ENCODE measurements at regions not wholly inside any gene's neighbourhood (a gene's known extent, or its start where the extent isn't known, plus 50 kb on each side); places are given as distances from the start of the nearest gene placed in this dataset.
A peak's percentile ranks its signal among the peaks of the same experiment; 100 is the strongest.

DNA sequence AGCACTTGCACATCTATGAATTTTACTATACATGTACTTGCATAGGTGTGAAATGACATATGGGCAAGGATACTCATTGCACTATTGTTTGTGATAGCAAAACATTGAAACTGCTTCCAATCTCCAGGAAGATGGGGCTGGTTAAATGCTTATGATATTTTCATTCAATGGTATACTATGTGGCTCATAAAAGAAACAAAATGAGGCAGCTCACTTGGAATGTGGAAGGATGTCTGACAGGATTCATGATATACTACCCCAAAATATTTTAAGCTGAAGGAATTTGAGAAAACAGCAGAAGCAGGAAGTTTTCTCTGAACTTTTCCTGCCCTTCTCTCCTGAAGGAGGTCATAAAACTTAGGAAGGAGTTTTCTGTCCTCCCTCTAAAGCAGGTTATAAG is 99.6 kb upstream of the CAST start:
- Mint-ChIP-seq H3K4me3 (no peak overlapping the region), H3K4me1 (ENCODE audit: low read depth) (peaks cover 19% of the 10 kb centered on the region), H3K27ac (no peak overlapping the region), H3K36me3 (ENCODE audit: low read depth) (no peaks in the 10 kb centered on the region), H3K9me3 (no peaks in the 10 kb centered on the region), H3K27me3 (peaks cover 4% of the 10 kb centered on the region)

DNA sequence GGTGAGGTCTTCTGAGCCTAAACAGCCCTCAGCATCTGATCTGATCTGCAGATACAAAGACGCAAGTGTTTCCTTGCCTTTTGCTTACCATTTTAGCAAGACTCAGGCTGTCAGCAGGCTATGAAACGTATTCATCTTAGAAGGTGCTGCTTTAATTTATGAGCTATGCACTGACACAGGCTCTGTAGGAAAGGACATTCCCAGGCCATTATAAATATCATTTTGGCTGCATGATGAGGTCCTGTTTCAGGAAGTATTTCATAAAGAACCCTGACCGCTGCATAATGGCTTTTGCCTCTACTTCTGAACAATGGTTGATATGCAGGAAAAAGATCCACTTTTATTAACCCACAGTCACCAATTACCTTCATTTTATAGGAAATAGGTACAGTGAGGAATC is 98.4 kb upstream of the CAST start:
- H3K4me3 Mint-ChIP-seq = no peak overlapping the region
- H3K4me1 Mint-ChIP-seq (ENCODE audit: low read depth) = peaks cover 19% of the 10 kb centered on the region
- no peaks in the 10 kb centered on the region for H3K36me3 Mint-ChIP-seq (ENCODE audit: low read depth)
- no peaks in the 10 kb centered on the region for H3K9me3 Mint-ChIP-seq
- no peak overlapping the region for H3K27ac Mint-ChIP-seq
- peaks cover 7% of the 10 kb centered on the region for H3K27me3 Mint-ChIP-seq

DNA sequence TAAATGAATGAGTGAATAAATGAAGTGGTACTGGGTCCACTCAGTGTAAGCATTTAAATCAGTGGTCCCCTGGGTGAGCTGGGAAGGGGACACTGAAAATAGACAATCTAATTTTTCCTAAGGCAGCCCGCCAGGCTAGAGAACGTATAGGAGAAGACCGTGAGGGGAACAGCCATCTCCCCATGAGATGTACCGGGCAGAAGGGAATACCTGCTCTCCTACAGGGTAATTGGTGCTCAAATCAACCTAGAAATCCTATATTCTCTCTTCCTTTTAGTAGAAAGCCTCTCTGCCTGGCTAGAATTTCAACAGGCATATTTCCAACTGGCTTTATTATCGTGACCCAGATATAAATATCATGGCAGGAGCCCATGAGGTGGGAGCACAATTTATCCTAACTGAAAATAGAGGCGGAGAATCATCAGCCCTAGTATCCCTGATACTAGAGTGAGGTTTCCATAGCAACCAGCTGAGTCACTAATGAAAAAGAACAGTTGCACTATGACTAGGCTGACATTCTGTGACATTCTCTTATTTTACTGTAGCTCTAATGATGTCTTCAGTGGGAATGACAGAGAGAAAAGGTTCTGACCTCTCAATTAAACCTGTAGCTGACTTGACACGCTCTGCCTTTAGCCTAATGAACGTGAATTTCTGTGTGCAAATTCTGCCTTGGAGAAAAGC is 96.5 kb upstream of the CAST start:
- Mint-ChIP-seq H3K4me3 (no peak overlapping the region), H3K9me3 (no peaks in the 10 kb centered on the region), H3K36me3 (ENCODE audit: low read depth) (no peaks in the 10 kb centered on the region), H3K27ac (no peak overlapping the region), H3K4me1 (ENCODE audit: low read depth) (peaks cover 19% of the 10 kb centered on the region), H3K27me3 (peaks cover 17% of the 10 kb centered on the region)

DNA sequence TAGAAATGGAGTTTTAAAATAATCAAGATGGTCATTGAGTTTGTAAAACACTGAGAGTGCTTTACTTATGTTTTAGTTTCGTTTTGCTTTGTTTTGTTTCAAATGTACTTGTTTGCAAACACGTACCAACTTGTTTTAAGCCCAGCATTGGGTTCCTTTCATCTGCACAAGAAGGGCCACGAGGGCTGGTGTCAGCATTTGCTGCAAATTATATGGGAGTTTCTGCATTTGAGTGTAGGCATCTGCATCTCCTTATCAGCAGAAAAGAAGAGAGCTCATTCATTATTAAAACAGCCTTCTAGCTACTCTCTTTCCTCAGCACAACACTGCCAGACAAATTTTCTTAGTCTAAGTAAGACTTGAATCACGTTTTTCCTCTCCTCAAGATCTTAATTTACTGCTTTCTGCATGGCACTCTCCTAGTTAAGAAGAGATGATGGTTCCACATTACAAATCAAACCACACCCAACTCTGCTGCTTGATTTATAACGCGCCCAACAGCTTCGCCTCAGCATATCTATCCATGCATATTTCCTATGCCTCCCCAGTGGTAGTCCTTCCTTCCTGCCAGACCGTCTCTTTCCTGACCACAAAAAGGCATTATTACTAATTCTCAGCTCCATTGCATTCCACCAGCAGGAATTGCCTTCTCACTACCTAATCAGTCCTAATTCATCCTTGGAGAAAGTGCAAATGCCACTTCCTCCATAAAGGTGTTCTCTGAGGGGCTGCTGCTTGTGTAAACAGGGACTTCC is 95.2 kb upstream of the CAST start:
- Mint-ChIP-seq H3K9me3 (no peaks in the 10 kb centered on the region), H3K4me3 (peak overlapping the region; percentile 4), H3K36me3 (ENCODE audit: low read depth) (no peaks in the 10 kb centered on the region), H3K4me1 (ENCODE audit: low read depth) (peaks cover 19% of the 10 kb centered on the region), H3K27me3 (peaks cover 17% of the 10 kb centered on the region), H3K27ac (no peak overlapping the region)

DNA sequence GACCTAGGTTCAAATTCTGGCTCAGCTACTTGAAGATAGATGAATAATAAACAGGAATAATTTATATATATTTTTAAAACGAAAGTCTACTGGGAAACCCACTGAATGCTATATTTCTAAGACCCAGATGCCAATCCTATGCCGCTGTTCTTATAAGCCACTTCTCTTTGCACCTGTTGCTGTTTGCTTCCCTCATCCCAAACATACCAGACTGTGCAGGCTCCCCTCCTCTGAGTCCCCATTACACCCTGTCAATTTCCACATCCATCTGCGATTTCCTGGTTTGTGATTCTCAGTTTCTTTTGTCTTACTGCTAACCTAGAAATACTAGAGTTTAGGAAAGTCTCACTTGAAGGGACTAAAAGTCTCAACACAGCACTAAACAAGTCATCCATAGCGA is 92.8 kb upstream of the CAST start:
- no peaks in the 10 kb centered on the region for H3K9me3 Mint-ChIP-seq
- H3K4me3 Mint-ChIP-seq = no peak overlapping the region
- H3K27me3 Mint-ChIP-seq = peaks cover 17% of the 10 kb centered on the region
- no peaks in the 10 kb centered on the region for H3K36me3 Mint-ChIP-seq (ENCODE audit: low read depth)
- H3K27ac Mint-ChIP-seq = no peak overlapping the region
- H3K4me1 Mint-ChIP-seq (ENCODE audit: low read depth) = peaks cover 23% of the 10 kb centered on the region

DNA sequence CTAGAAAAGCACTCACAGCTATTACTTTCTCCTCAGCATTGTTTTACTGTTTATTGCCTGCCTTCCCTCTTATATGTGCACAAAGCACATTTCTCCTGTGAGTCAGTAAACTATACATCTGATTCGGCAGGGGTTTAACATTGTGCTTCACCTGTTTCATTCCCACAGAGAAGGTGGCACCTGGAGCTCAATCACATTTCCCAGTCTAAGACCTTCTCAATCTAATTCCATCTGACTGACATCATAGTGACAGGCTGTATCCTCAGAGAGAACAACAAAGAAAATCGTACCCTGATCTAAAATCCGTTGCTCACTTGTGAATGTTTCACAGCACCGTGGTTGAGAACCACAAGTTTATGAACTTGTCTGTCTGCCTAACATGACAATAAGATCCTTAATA is 92.4 kb upstream of the CAST start:
- Mint-ChIP-seq H3K9me3 (no peaks in the 10 kb centered on the region), H3K4me3 (no peak overlapping the region), H3K27ac (no peak overlapping the region), H3K4me1 (ENCODE audit: low read depth) (peaks cover 23% of the 10 kb centered on the region), H3K36me3 (ENCODE audit: low read depth) (no peaks in the 10 kb centered on the region), H3K27me3 (peaks cover 17% of the 10 kb centered on the region)

DNA sequence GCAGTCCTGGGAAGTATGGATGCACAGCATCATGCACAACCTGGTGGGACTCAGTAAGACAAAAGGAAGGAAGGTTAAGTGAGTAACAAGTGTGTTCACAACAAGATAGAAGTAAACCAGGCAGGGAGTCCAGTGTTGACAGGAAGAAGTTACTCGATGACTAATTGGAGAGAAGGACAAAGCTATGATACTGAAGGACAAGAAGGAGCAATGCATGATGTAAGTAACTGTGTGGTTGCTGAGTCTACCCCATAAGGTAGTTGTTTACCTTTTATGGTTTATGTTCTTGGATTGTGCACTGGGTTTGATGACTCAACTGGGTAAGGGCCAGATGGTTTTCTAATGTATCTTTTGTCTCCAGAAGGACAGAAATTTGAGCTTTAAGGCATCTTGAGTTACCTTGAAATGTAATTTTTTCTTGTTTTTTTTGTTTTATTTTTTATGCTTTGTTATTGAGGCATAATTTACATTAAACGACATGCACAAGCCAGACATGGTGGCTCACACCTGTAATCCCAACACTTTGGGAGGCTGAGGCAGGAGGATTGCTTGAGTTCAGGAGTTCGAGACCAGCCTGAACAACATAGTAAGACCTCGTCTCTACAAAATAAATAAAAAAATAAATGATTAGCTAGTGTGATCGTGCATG is 89.2 kb upstream of the CAST start:
- H3K9me3 Mint-ChIP-seq = no peaks in the 10 kb centered on the region
- H3K27ac Mint-ChIP-seq = no peak overlapping the region
- no peak overlapping the region for H3K4me3 Mint-ChIP-seq
- peaks cover 22% of the 10 kb centered on the region for H3K27me3 Mint-ChIP-seq
- H3K36me3 Mint-ChIP-seq (ENCODE audit: low read depth) = no peaks in the 10 kb centered on the region
- H3K4me1 Mint-ChIP-seq (ENCODE audit: low read depth) = peaks cover 4% of the 10 kb centered on the region

DNA sequence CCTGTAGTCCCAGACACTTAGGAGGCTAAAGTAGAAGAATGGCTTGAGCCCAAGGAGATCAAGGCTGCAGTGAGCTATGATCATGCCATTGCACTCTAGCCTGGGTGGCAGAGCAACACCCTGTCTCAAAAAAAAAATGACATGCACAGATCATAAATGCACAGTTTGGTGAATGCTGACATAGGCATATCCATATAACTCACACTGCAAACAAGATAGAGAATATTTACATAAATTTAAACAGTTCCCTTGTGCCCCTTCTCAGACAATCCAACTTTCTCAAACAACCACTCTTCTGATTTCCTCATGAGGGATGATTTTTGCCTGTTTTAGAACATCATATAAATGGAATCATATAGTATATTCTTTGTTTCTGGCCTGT is 88.7 kb upstream of the CAST start:
- H3K9me3 Mint-ChIP-seq = no peaks in the 10 kb centered on the region
- no peak overlapping the region for H3K27ac Mint-ChIP-seq
- peaks cover 22% of the 10 kb centered on the region for H3K27me3 Mint-ChIP-seq
- H3K36me3 Mint-ChIP-seq (ENCODE audit: low read depth) = no peaks in the 10 kb centered on the region
- H3K4me3 Mint-ChIP-seq = no peak overlapping the region
- peaks cover 4% of the 10 kb centered on the region for H3K4me1 Mint-ChIP-seq (ENCODE audit: low read depth)

DNA sequence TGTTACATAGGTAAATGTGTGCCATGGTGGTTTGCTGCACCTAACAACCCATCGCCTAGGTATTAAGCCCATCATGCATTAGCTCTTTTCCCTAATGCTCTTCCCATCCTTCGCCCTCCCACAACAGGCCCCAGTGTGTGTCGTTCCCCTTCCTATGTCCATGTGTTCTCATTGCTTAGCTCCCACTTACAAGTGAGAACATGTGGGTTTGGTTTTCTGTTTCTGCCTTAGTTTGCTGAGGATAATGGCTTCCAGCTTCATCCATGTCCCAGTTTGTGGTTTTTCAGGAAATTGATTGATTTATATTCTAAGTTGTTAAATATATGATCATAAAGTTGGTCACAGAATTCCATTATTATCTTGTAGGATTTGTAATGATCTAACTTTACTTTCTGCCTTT is 85.3 kb upstream of the CAST start:
- peaks cover 9% of the 10 kb centered on the region for H3K27me3 Mint-ChIP-seq
- H3K9me3 Mint-ChIP-seq = no peaks in the 10 kb centered on the region
- no peak overlapping the region for H3K4me3 Mint-ChIP-seq
- no peaks in the 10 kb centered on the region for H3K36me3 Mint-ChIP-seq (ENCODE audit: low read depth)
- no peak overlapping the region for H3K27ac Mint-ChIP-seq
- peaks cover 4% of the 10 kb centered on the region for H3K4me1 Mint-ChIP-seq (ENCODE audit: low read depth)

DNA sequence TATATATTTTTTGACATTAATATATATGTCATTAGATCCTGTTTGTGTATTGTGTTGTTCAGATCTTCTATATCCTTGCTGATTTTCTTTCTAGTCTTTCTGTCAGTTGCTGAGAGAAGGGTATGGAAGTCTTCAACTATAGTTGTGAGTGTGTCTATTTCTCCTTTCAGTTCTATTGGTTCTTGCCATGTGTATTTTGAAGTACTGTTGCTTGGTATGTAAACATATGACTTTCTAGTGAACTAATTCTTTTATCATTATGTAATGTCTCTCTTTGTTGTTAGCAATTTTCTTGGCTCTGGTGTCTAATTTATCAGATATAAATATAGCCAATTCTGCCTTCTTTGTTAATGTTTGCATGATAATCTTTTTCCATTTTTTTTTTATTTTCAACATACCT is 84.3 kb upstream of the CAST start:
- Mint-ChIP-seq H3K27ac (no peak overlapping the region), H3K36me3 (ENCODE audit: low read depth) (no peaks in the 10 kb centered on the region), H3K27me3 (peaks cover 14% of the 10 kb centered on the region), H3K9me3 (no peaks in the 10 kb centered on the region), H3K4me3 (no peak overlapping the region), H3K4me1 (ENCODE audit: low read depth) (peaks cover 1% of the 10 kb centered on the region)

DNA sequence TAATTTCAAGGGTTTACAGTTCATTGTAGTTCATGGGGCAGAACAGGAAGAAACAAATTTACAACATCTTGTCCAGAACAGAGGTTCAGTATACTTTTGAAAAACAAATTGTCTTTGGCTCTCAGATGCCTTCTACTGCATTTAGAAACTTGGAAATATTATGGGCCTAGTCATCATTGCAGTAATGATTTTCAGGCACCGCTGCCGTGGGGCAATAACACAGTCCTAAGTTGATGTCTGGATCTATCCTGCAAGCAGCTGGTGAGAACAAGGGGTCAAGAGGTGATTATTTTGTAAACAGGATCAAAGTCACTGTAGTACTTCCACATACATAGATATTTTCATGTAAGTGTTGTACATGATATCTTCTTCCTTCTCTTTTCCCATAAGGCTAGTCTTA is 82.5 kb upstream of the CAST start:
- Mint-ChIP-seq H3K27me3 (peaks cover 28% of the 10 kb centered on the region), H3K9me3 (no peaks in the 10 kb centered on the region), H3K27ac (no peak overlapping the region), H3K4me1 (ENCODE audit: low read depth) (no peaks in the 10 kb centered on the region), H3K36me3 (ENCODE audit: low read depth) (no peaks in the 10 kb centered on the region), H3K4me3 (no peak overlapping the region)

DNA sequence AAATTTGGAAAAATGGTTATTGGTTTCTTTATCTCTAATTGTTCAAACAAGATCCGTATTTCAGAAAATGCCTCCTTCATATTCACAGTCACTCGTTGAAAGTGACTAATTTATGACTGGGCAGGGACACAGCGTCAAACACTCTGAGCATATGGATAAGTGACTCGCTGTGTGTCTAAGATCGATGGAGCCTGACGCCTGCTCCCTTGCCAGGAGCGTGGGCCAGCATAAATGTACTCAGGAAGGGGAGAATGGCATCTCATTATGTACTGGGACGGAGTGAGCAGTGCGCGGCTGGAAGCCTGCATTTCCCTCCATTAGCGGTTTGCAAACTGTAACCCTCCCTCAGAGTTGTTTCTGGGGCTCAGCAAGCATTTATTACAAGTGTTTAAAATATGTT is 79.8 kb upstream of the CAST start:
- H3K4me3 Mint-ChIP-seq = no peak overlapping the region
- peaks cover 37% of the 10 kb centered on the region for H3K27me3 Mint-ChIP-seq
- no peaks in the 10 kb centered on the region for H3K9me3 Mint-ChIP-seq
- H3K27ac Mint-ChIP-seq = no peak overlapping the region
- H3K4me1 Mint-ChIP-seq (ENCODE audit: low read depth) = no peaks in the 10 kb centered on the region
- no peaks in the 10 kb centered on the region for H3K36me3 Mint-ChIP-seq (ENCODE audit: low read depth)

DNA sequence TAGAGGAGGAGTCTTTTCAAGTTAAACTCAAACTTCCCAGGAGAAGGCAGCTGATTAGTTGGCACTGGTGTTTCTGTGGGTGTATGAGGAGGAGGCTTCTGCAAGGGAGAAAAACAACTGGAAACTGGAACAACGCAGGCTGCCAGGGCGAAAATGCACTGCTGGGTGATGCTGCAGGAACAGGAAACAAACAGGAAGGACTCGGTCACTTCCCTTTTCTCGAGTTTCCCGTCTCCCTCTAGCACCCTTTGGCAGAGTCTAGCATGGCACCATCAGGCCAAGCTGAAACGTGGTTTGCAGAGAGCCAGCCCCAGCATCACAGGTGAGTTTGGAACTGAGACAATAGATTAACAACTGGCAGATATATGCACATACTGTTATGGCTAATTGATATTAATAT is 77.5 kb upstream of the CAST start:
- H3K27ac Mint-ChIP-seq = no peak overlapping the region

DNA sequence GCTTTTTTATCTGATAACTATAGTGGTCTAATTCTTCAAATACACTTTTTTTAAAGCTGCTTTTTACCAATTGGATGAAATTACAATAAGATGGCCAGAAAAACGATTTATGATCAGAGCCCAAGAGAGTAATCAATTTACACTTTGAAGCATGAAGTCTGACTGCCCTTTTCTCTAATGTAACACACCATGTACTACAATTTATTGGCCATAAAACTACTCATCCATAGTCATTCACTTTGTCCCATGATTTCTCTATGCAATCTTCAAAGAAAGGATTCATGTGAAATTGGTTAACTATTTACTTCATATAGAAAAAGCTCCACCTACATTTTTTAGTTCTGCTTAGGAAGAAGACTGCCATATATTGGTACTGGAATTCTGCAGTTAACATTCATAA is 73.6 kb upstream of the CAST start:
- H3K4me3 Mint-ChIP-seq = no peak overlapping the region
- H3K9me3 Mint-ChIP-seq = no peaks in the 10 kb centered on the region
- H3K36me3 Mint-ChIP-seq (ENCODE audit: low read depth) = no peaks in the 10 kb centered on the region
- no peak overlapping the region for H3K27ac Mint-ChIP-seq
- H3K4me1 Mint-ChIP-seq (ENCODE audit: low read depth) = no peaks in the 10 kb centered on the region
- peaks cover 41% of the 10 kb centered on the region for H3K27me3 Mint-ChIP-seq

More for the DNA sequence above, 77.5 kb upstream of the CAST start:
- Mint-ChIP-seq H3K27me3 (peaks cover 41% of the 10 kb centered on the region), H3K36me3 (ENCODE audit: low read depth) (no peaks in the 10 kb centered on the region), H3K9me3 (no peaks in the 10 kb centered on the region), H3K4me3 (no peak overlapping the region), H3K4me1 (ENCODE audit: low read depth) (no peaks in the 10 kb centered on the region)

DNA sequence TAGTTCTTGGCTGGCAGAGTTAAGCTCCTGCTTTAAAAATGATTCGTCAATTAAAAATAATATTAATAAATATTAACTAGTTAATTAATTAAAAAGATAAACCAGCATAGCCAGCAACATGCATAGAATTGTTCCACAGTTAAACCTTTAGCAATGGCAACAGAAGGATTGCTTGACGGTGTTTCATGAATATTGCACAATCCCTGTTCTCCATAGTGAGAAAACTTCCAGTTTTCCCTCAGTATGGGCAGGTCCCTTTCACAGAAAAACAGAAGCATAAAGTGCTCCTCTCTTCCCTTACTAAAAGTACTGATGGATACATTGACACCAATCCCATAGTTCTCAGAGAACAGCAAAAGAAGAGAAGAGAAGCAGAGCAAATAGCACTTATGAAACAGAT is 71.4 kb upstream of the CAST start:
- Mint-ChIP-seq H3K9me3 (no peaks in the 10 kb centered on the region), H3K27ac (no peak overlapping the region), H3K27me3 (peaks cover 26% of the 10 kb centered on the region), H3K4me1 (ENCODE audit: low read depth) (peaks cover 3% of the 10 kb centered on the region), H3K4me3 (no peak overlapping the region), H3K36me3 (ENCODE audit: low read depth) (no peaks in the 10 kb centered on the region)

Data from stimulated activated naive CD8-positive, alpha-beta T cell treated with anti-CD3 and anti-CD28 coated beads, Interleukin-15, Interleukin-2, amounts not matched to agents 100 ng/mL and 50 ng/mL, for 24 hours (primary cell).